K562 (cell line): ENCODE measurements at regions not wholly inside any gene's neighbourhood (a gene's known extent, or its start where the extent isn't known, plus 50 kb on each side); places are given as distances from the start of the nearest gene placed in this dataset.

Source experiments
- ATAC-seq: fragments of 200-7000 bp; cut with Tn5 transposase; 3 replicates; pipeline ENCODE4 v1.9.1; 2020; ENCODE audit warnings: moderate library complexity
- BruUV-seq: library from RNA; stranded (reverse); fragments of 400-500 nt; replicated peaks from 2 replicates; lab custom pipeline; 2021; lab: Mats Ljungman, UMichigan
- CTCF ChIA-PET: fragments of 300-600 bp; formaldehyde crosslinking; extraction: SDS; loops from one replicate; lab custom pipeline; 2021; ENCODE audit warnings: low intra/inter-chr PET ratio; lab: Yijun Ruan, JAX
- POLR2A ChIA-PET: fragments of 300-600, 350-650 bp; sonication (Branson Sonifier 250); formaldehyde crosslinking; extraction: SDS; loops from one replicate; lab custom pipeline; 2021; ENCODE audit warnings: antibody characterized with exemption, inconsistent platforms; lab: Yijun Ruan, JAX
- DNase-seq, 4 experiments: peaks; one replicate each; pipeline versions ENCODE4 v3.0.0 to v3.0.0-alpha.2; 2011 to 2018; ENCODE audit warnings: low spot score in 3 of 4, mixed read lengths in 3 of 4; ENCODE audit errors: extremely low read depth in 1 of 4
- FAIRE-seq: peaks from 2 replicates; lab custom pipeline; 2011; peaks lifted over from hg19 to GRCh38; lab: Jason Lieb, UNC
- H2AFZ ChIP-seq: 2 replicates; pipeline ENCODE4 v1.6.0; 2011; ENCODE audit warnings: low read depth, low read length, control low read depth, inconsistent platforms
- H3K27ac ChIP-seq: fragments of 200-600 bp; 3 replicates; pipeline ENCODE4 v1.8.0; 2011; ENCODE audit warnings: low read depth, mild to moderate bottlenecking, control low read depth, inconsistent platforms, low read length, moderate library complexity, mixed read lengths; ENCODE audit errors: extremely low read depth
- H3K27me3 ChIP-seq, 2 experiments: fragments of 300-600 bp in 1 of 2; 2 replicates in 1 of 2; 3 replicates in 1 of 2; pipeline versions ENCODE4 v1.6.0 to v1.8.0; 2011; ENCODE audit warnings: inconsistent platforms in 2 of 2, low read length in 2 of 2, mild to moderate bottlenecking in 1 of 2, mixed read lengths in 1 of 2, moderate library complexity in 1 of 2; ENCODE audit not compliant: control insufficient read depth in 2 of 2, insufficient read depth in 2 of 2
- H3K36me3 ChIP-seq: fragments of 300-600 bp; 3 replicates; pipeline ENCODE4 v1.8.0; 2011; ENCODE audit warnings: mild to moderate bottlenecking, low read length, inconsistent platforms; ENCODE audit not compliant: control insufficient read depth, insufficient read depth
- H3K4me1 ChIP-seq, 2 experiments: fragments of 200-600 bp in 1 of 2; replicated peaks in 1 of 2; 2 replicates in 1 of 2; 3 replicates in 1 of 2; pipeline versions ENCODE4 v1.5.1 to v1.8.0; 2011; ENCODE audit warnings: inconsistent platforms in 2 of 2, low read length in 2 of 2, mild to moderate bottlenecking in 1 of 2, mixed read lengths in 1 of 2, moderate library complexity in 1 of 2; ENCODE audit not compliant: control insufficient read depth in 2 of 2, insufficient read depth in 2 of 2
- H3K4me2 ChIP-seq: 2 replicates; pipeline ENCODE4 v1.6.1; 2011; ENCODE audit warnings: low read length, control low read depth, inconsistent platforms, mixed read lengths; ENCODE audit not compliant: insufficient read depth
- H3K4me3 ChIP-seq: fragments of 200-600 bp; sonication (generic), shearing (Covaris generic); 2 replicates; pipeline ENCODE4 v1.5.1; 2016; ENCODE audit warnings: control low read depth, inconsistent platforms
- H3K79me2 ChIP-seq: fragments of 200-600 bp; 3 replicates; pipeline ENCODE4 v1.8.0; 2011; ENCODE audit warnings: low read length, inconsistent platforms; ENCODE audit not compliant: control insufficient read depth, insufficient read depth
- H3K9ac ChIP-seq, 2 experiments: 2 replicates each; pipeline versions ENCODE4 v1.6.0 to v1.6.1; 2011; ENCODE audit warnings: low read depth in 2 of 2, low read length in 2 of 2, control low read depth in 1 of 2, inconsistent platforms in 1 of 2, mild to moderate bottlenecking in 1 of 2, mixed read lengths in 1 of 2; ENCODE audit not compliant: insufficient read depth in 1 of 2
- H3K9me1 ChIP-seq: one replicate; pipeline ENCODE4 v1.6.0; 2011; ENCODE audit warnings: inconsistent platforms, mild to moderate bottlenecking, low read length, moderate library complexity; ENCODE audit not compliant: control insufficient read depth, insufficient read depth
- H3K9me3 ChIP-seq: replicated peaks from 2 replicates; pipeline ENCODE4 v1.5.1; 2011; ENCODE audit warnings: low read depth, low read length, inconsistent platforms; ENCODE audit not compliant: control insufficient read depth, insufficient read depth
- H4K20me1 ChIP-seq: replicated peaks from 2 replicates; pipeline ENCODE4 v1.6.1; 2011; ENCODE audit warnings: low read length, inconsistent platforms, mixed read lengths; ENCODE audit not compliant: control insufficient read depth, insufficient read depth
- ADNP ChIP-seq: fragments of 200-800 bp; sonication (Bioruptor generic); IDR thresholded peaks from 2 replicates; pipeline ENCODE4 v1.6.1; 2016; ENCODE audit warnings: missing genetic modification characterization, missing compliant biosample characterization
- ARID4B ChIP-seq: sonication (generic); formaldehyde crosslinking; IDR thresholded peaks from 2 replicates; pipeline ENCODE4 v1.8.0; 2022; ENCODE audit warnings: mild to moderate bottlenecking, missing genetic modification reagents
- BACH1 ChIP-seq: fragments of 200-800 bp; sonication (Bioruptor generic); IDR thresholded peaks from 2 replicates; pipeline ENCODE4 v1.6.1; 2016; ENCODE audit warnings: missing genetic modification characterization, missing compliant biosample characterization
- C11orf30 ChIP-seq: fragments of 450-650 bp; IDR thresholded peaks from 2 replicates; pipeline ENCODE4 v1.6.1; 2016; ENCODE audit warnings: low read depth, mild to moderate bottlenecking
- CSDE1 ChIP-seq, 2 experiments: fragments of 450-650 bp; IDR thresholded peaks; 2 replicates each; pipeline ENCODE4 v1.6.1; 2016; ENCODE audit warnings: mild to moderate bottlenecking in 1 of 2
- CTCFL ChIP-seq: IDR thresholded peaks from 2 replicates; pipeline ENCODE4 v1.6.1; 2011; ENCODE audit warnings: borderline replicate concordance, low read depth, mild to moderate bottlenecking, moderate library complexity, low read length; ENCODE audit not compliant: insufficient read depth, poor library complexity, severe bottlenecking
- FOXA1 ChIP-seq: fragments of 450-650 bp; IDR thresholded peaks from 2 replicates; pipeline ENCODE4 v1.6.1; 2016; ENCODE audit warnings: mild to moderate bottlenecking, borderline replicate concordance
- ILF3 ChIP-seq: fragments of 450-650 bp; IDR thresholded peaks from 2 replicates; pipeline ENCODE4 v1.6.1; 2018; ENCODE audit warnings: antibody characterized with exemption, mild to moderate bottlenecking, moderate library complexity, borderline replicate concordance
- MAZ ChIP-seq, 2 experiments: fragments of 450-650 bp in 1 of 2; sonication (generic) in 1 of 2; formaldehyde crosslinking; IDR thresholded peaks in 1 of 2; conservative IDR thresholded peaks in 1 of 2; 2 replicates each; pipeline versions ENCODE4 v1.4.0 to v1.5.0; 2020; ENCODE audit warnings: mild to moderate bottlenecking in 1 of 2, missing genetic modification reagents in 1 of 2
- MCM5 ChIP-seq: fragments of 450-650 bp; IDR thresholded peaks from 2 replicates; pipeline ENCODE4 v1.6.1; 2016; ENCODE audit warnings: low read depth
- NR3C1 ChIP-seq: sonication (generic); formaldehyde crosslinking; IDR thresholded peaks from 2 replicates; pipeline ENCODE4 v1.8.1; 2022; ENCODE audit warnings: missing genetic modification reagents
- ZNF133 ChIP-seq: fragments of 250-450 bp; sonication (Bioruptor Pico); IDR thresholded peaks from 2 replicates; pipeline ENCODE4 v1.4.0; 2020; ENCODE audit warnings: mild to moderate bottlenecking
- ZNF280B ChIP-seq: fragments of 250-450 bp; sonication (Bioruptor Pico); IDR thresholded peaks from 2 replicates; pipeline ENCODE4 v1.5.1; 2021; ENCODE audit warnings: mild to moderate bottlenecking
- ZNF586 ChIP-seq: fragments of 450-650 bp; formaldehyde crosslinking; conservative IDR thresholded peaks from 2 replicates; pipeline ENCODE4 v1.4.0; 2020; ENCODE audit warnings: mild to moderate bottlenecking, moderate library complexity
- WGBS: fragments of 100-300 bp; shearing (Covaris generic); methylation state at CpG from one replicate; pipeline ENCODE4 v1.1.6; 2016; ENCODE audit warnings: low coverage, mixed read lengths; ENCODE audit not compliant: insufficient coverage; ENCODE audit errors: missing lambda C conversion rate; 5-methylcytosine and 5-hydroxymethylcytosine counted together
- in situ Hi-C: fragments of 300-500 bp; cut with MboI; formaldehyde crosslinking; loops from 4 replicates; pipeline ENCODE4 v1.15.0; 2018; ENCODE audit warnings: inconsistent platforms, mixed read lengths
- intact Hi-C: fragments of 100-400 bp; cut with micrococcal nuclease; formaldehyde crosslinking; loops from 2 replicates; pipeline ENCODE4 v1.14.2; 2022
- TF ChIP-seq, protein P1 (sequence below): sonication (generic); IDR thresholded peaks from 2 replicates; pipeline ENCODE4 v1.6.1; 2016

GRCh38 chr18:44562986-44563385 lies 117.7 kb upstream of the SETBP1 start:
- intact Hi-C loops (no loop called here), in situ Hi-C loops (no loop called here)
- POLR2A ChIA-PET: no interaction called here
- no peak overlapping the region for H2AFZ ChIP-seq
- no peaks in the 10 kb centered on the region for H4K20me1 ChIP-seq
- CTCF ChIA-PET: no interaction called here
- WGBS: 0% methylated on average over 1 of the region's 1 CpG
- H3K27ac ChIP-seq: no peak overlapping the region
- H3K4me3 ChIP-seq: no peak overlapping the region
- H3K4me1 ChIP-seq: no peaks in the 10 kb centered on the region
- no peaks in the 10 kb centered on the region for H3K9me3 ChIP-seq
- no peaks in the 10 kb centered on the region for H3K27me3 ChIP-seq
- H3K9ac ChIP-seq: no peak overlapping the region
- H3K79me2 ChIP-seq: no peaks in the 10 kb centered on the region
- no peaks in the 10 kb centered on the region for H3K36me3 ChIP-seq
- DNase-seq: no peak
- H3K9me1 ChIP-seq: no peaks in the 10 kb centered on the region
- no peak for FAIRE-seq
- H3K4me2 ChIP-seq: no peak overlapping the region
- no TSS peak for BruUV-seq
- no peak for ATAC-seq
- TF ChIP-seq ZNF280B (CRISPR knock-in tag): no peak
- TF ChIP-seq ADNP (tag): no peak
- TF ChIP-seq, protein P1, sequence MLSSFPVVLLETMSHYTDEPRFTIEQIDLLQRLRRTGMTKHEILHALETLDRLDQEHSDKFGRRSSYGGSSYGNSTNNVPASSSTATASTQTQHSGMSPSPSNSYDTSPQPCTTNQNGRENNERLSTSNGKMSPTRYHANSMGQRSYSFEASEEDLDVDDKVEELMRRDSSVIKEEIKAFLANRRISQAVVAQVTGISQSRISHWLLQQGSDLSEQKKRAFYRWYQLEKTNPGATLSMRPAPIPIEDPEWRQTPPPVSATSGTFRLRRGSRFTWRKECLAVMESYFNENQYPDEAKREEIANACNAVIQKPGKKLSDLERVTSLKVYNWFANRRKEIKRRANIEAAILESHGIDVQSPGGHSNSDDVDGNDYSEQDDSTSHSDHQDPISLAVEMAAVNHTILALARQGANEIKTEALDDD: no peak
- TF ChIP-seq ILF3: no peak
- TF ChIP-seq BACH1: no peak
- TF ChIP-seq C11orf30: no peak
- TF ChIP-seq ZNF133: no peak
- no peak for TF ChIP-seq NR3C1
- TF ChIP-seq CTCFL: no peak
- no peak for TF ChIP-seq MCM5
- TF ChIP-seq CSDE1 (IDR thresholded peaks at IDR 0.05): no peak
- no peak for TF ChIP-seq MAZ (CRISPR knock-in tag; conservative IDR thresholded peaks at IDR 0.05 in 1 of 2, IDR thresholded peaks at IDR 0.05 in 1 of 2)
- no peak for TF ChIP-seq ARID4B
- no peak for TF ChIP-seq ZNF586 (CRISPR knock-in tag)
- no peak for TF ChIP-seq FOXA1
